ENCODE measurements at regions not wholly inside any gene's neighbourhood (a gene's known extent, or its start where the extent isn't known, plus 50 kb on each side); places are given as distances from the start of the nearest gene placed in this dataset.

GRCh38 chr11:134509381-134510232, 97.6 kb upstream of the B3GAT1 start:
- FAIRE-seq (no peak), DNase-seq (peak in 2 of 5 donors; percentile 18 to 58)
- Histone ChIP-seq H3K27me3 (ENCODE audit: control insufficient read depth, insufficient read depth, low read length) (no peaks in the 10 kb centered on the region), H3K9me3 (ENCODE audit: control insufficient read depth in 2 of 3, insufficient read depth in 1 of 3, low read length in 3 of 3) (no peaks in the 10 kb centered on the region), H3K4me3 (ENCODE audit: low read length in 3 of 3) (no peak overlapping the region), H3K27ac (ENCODE audit: low read depth in 2 of 2, low read length in 2 of 2) (no peak overlapping the region), H3K4me1 (ENCODE audit: control insufficient read depth in 2 of 3, insufficient read depth in 2 of 3, low read depth in 1 of 3, low read length in 3 of 3) (no peaks in the 10 kb centered on the region), H3K36me3 (ENCODE audit: control insufficient read depth in 2 of 3, insufficient read depth in 3 of 3, low read length in 3 of 3) (no peaks in the 10 kb centered on the region), H3K9ac (ENCODE audit: low read length in 3 of 3) (no peak overlapping the region)
- TF ChIP-seq, protein P1, sequence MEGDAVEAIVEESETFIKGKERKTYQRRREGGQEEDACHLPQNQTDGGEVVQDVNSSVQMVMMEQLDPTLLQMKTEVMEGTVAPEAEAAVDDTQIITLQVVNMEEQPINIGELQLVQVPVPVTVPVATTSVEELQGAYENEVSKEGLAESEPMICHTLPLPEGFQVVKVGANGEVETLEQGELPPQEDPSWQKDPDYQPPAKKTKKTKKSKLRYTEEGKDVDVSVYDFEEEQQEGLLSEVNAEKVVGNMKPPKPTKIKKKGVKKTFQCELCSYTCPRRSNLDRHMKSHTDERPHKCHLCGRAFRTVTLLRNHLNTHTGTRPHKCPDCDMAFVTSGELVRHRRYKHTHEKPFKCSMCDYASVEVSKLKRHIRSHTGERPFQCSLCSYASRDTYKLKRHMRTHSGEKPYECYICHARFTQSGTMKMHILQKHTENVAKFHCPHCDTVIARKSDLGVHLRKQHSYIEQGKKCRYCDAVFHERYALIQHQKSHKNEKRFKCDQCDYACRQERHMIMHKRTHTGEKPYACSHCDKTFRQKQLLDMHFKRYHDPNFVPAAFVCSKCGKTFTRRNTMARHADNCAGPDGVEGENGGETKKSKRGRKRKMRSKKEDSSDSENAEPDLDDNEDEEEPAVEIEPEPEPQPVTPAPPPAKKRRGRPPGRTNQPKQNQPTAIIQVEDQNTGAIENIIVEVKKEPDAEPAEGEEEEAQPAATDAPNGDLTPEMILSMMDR (IDR thresholded peaks at IDR 0.05; ENCODE audit: borderline replicate concordance, extremely low read depth, insufficient read depth): no peak
- intact Hi-C loops (cut with DNase I): no loop called here

- Histone ChIP-seq H3K36me3 (ENCODE audit: control insufficient read depth in 2 of 3, insufficient read depth in 3 of 3, low read length in 3 of 3) (no peaks in the 10 kb centered on the region), H3K9ac (ENCODE audit: low read length in 3 of 3) (no peak overlapping the region), H3K4me3 (ENCODE audit: low read length in 3 of 3) (no peak overlapping the region), H3K27ac (ENCODE audit: low read depth in 2 of 2, low read length in 2 of 2) (no peak overlapping the region), H3K27me3 (ENCODE audit: control insufficient read depth, insufficient read depth, low read length) (no peaks in the 10 kb centered on the region), H3K4me1 (ENCODE audit: control insufficient read depth in 2 of 3, insufficient read depth in 2 of 3, low read depth in 1 of 3, low read length in 3 of 3) (no peaks in the 10 kb centered on the region), H3K9me3 (ENCODE audit: control insufficient read depth in 2 of 3, insufficient read depth in 1 of 3, low read length in 3 of 3) (no peaks in the 10 kb centered on the region)
- intact Hi-C loops (cut with DNase I): no loop called here
- TF ChIP-seq, protein P1 (IDR thresholded peaks at IDR 0.05; ENCODE audit: borderline replicate concordance, extremely low read depth, insufficient read depth): no peak
- FAIRE-seq: no peak
- peak in 1 of 5 donors; percentile 48 for DNase-seq
Observed at GRCh38 chr11:134508219-134508990, 96.4 kb upstream of the B3GAT1 start.

DNA sequence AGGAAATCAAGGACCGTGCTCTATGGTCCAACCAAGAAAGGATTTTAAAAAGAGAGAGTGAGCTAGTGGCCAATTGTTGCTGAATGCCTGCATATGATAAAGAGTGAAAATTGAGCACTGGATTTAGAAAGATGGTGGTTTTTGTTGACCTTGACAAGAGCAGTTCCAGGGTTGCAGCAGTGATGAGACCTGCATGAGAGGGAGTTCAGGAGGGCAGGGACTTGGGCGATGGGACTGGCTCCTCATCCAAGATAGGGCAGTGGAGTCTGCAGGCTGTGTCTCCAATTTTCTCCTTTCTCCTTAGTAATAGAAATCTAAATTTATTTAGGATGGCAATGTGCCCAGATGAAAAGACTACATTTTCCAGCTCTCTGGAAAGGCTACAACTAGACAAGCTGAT, 94.0 kb upstream of the B3GAT1 start:
- FAIRE-seq (no peak), DNase-seq (no peak)
- no peaks in the 10 kb centered on the region for H3K9me3 ChIP-seq (ENCODE audit: control insufficient read depth in 2 of 3, insufficient read depth in 1 of 3, low read length in 3 of 3)
- H3K4me3 ChIP-seq (ENCODE audit: low read length in 3 of 3): no peak overlapping the region
- no peaks in the 10 kb centered on the region for H3K36me3 ChIP-seq (ENCODE audit: control insufficient read depth in 2 of 3, insufficient read depth in 3 of 3, low read length in 3 of 3)
- H3K4me1 ChIP-seq (ENCODE audit: control insufficient read depth in 2 of 3, insufficient read depth in 2 of 3, low read depth in 1 of 3, low read length in 3 of 3): no peaks in the 10 kb centered on the region
- no peak overlapping the region for H3K27ac ChIP-seq (ENCODE audit: low read depth in 2 of 2, low read length in 2 of 2)
- intact Hi-C loops (cut with DNase I): no loop called here
- TF ChIP-seq, protein P1 (IDR thresholded peaks at IDR 0.05; ENCODE audit: borderline replicate concordance, extremely low read depth, insufficient read depth): no peak
- no peak overlapping the region for H3K9ac ChIP-seq (ENCODE audit: low read length in 3 of 3)
- H3K27me3 ChIP-seq (ENCODE audit: control insufficient read depth, insufficient read depth, low read length): no peaks in the 10 kb centered on the region
